Effector memory CD8-positive, alpha-beta T cell (primary cell): ENCODE measurements at regions not wholly inside any gene's neighbourhood (a gene's known extent, or its start where the extent isn't known, plus 50 kb on each side); places are given as distances from the start of the nearest gene placed in this dataset.
"Not testable (repeated sequence)": the region's sequence is repeated elsewhere in the genome, so short reads cannot be mapped to it uniquely, and the experiment has no call there.

Experiments used
- ATAC-seq: fragments of 150-1000 bp; cut with Tn5 transposase; replicated peaks from 2 replicates; pipeline ENCODE4 v1.10.0; 2021; ENCODE audit warnings: mild to moderate bottlenecking, moderate library complexity
- DNase-seq, 3 experiments: peaks; one replicate each; pipeline ENCODE4 v3.0.0; 2021
- H3K27ac Mint-ChIP-seq, 2 donors: one replicate each; pipeline ENCODE4 v1.8.0; 2022; ENCODE audit warnings: mild to moderate bottlenecking in 2 of 2, mixed read lengths in 2 of 2, moderate library complexity in 2 of 2
- H3K27me3 Mint-ChIP-seq, 2 donors: one replicate each; pipeline ENCODE4 v1.8.0; 2022; ENCODE audit warnings: mixed read lengths in 2 of 2
- H3K36me3 Mint-ChIP-seq: one replicate; pipeline ENCODE4 v1.8.0; 2022; ENCODE audit warnings: mild to moderate bottlenecking, moderate library complexity, mixed read lengths; ENCODE audit not compliant: insufficient read depth
- H3K4me1 Mint-ChIP-seq, 2 donors: one replicate each; pipeline ENCODE4 v1.8.0; 2022; ENCODE audit warnings: low read depth in 2 of 2, mixed read lengths in 2 of 2
- H3K4me3 Mint-ChIP-seq, 2 donors: one replicate each; pipeline ENCODE4 v1.8.0; 2022; ENCODE audit warnings: mild to moderate bottlenecking in 2 of 2, mixed read lengths in 2 of 2, moderate library complexity in 2 of 2
- H3K9me3 Mint-ChIP-seq, 2 donors: one replicate each; pipeline ENCODE4 v1.8.0; 2022; ENCODE audit warnings: mixed read lengths in 2 of 2

DNA sequence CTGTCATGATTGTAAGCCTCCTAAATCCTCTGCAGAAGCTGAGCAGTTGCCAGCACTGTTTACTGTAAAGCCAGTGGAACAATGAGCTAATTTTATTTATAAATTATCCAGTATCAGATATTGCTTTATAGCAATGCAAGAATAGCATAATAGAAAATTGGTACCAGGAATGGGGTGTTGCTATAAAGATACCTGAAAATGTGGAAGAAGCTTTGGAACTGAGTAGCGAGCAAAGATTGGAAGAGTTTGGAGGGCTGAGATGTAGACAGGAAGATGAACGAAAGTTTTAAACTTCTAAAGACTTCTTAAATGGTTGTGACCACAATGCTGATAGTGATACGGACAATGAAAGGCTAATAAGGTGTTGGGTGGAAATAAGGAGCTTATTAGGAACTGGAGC, 917.4 kb upstream of the POT1 start:
- H3K36me3 Mint-ChIP-seq, result no peaks in the 10 kb centered on the region
- no peak overlapping the region for H3K27ac Mint-ChIP-seq
- no peaks in the 10 kb centered on the region for H3K4me1 Mint-ChIP-seq
- ATAC-seq (no peak), DNase-seq (no peak)
- peaks cover 9 to 19% of the 10 kb centered on the region in 2 donors for H3K9me3 Mint-ChIP-seq
- no peaks in the 10 kb centered on the region for H3K27me3 Mint-ChIP-seq
- no peak overlapping the region for H3K4me3 Mint-ChIP-seq

DNA sequence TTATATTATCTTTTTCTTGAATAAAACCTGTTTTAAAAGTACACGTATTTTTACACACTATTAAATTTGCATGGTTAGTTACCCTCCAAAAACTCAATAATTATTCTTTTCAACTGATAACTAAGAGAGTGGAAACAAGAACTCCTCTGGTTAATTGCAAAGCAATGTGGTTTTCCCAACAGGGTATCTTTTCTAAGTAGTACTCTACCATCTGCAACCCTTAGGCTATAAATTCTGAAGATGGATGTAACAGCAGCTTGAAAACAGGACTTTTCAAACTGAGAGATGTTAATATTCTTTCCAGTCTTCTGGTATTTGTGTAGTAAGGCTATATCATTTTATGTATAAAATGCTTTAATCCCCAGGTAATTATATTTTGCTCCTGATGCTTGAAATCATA, 916.1 kb upstream of the POT1 start:
- no peak for DNase-seq
- no peak overlapping the region for H3K27ac Mint-ChIP-seq
- no peaks in the 10 kb centered on the region for H3K36me3 Mint-ChIP-seq
- peaks cover 9 to 25% of the 10 kb centered on the region in 2 donors for H3K9me3 Mint-ChIP-seq
- ATAC-seq, result no peak
- H3K4me1 Mint-ChIP-seq, result no peaks in the 10 kb centered on the region
- no peaks in the 10 kb centered on the region for H3K27me3 Mint-ChIP-seq
- H3K4me3 Mint-ChIP-seq, result no peak overlapping the region

DNA sequence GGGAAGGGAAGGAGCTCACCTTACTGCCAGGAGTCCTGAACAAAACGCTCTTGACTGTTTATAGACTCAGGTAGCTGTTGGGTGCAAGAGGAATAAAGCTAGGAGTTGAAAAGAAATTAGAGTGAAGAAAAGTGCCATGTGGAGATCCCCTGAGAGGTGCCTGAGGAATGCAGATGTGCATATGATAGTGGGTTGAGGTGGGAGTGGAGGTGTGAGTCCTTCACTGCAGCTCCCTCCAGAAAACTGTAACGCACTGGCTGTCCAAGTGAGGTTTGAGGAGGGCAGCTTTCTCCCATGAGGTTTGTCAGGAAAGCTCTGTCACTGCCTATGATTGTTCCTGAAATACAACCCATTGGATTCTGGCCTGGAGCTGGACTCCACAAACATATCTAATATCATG, 904.8 kb upstream of the POT1 start:
- DNase-seq, result no peak
- H3K36me3 Mint-ChIP-seq, result no peaks in the 10 kb centered on the region
- H3K27me3 Mint-ChIP-seq, result no peaks in the 10 kb centered on the region
- H3K27ac Mint-ChIP-seq, result no peak overlapping the region
- peaks cover 10 to 21% of the 10 kb centered on the region in 2 donors for H3K9me3 Mint-ChIP-seq
- H3K4me3 Mint-ChIP-seq, result no peak overlapping the region
- no peak for ATAC-seq
- H3K4me1 Mint-ChIP-seq, result no peaks in the 10 kb centered on the region

DNA sequence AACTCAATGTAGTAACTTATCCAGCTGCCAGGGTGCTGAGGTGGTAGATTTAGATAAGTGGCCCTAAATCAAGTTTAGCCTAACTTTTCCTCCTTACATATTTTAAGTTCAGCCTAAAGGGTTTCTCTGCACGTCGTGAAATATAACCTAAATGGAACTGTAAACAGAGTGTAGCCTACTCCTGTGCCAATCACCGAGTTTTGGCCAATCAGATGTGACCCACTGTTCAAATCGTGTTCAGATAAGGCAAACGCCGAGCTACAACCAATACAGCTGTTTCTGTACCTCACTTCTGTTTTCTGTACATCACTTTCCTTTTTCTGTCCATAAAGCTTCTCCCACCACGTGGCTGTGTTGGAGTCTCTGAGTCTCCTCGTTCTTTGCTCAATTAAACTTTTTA, 904.2 kb upstream of the POT1 start:
- H3K9me3 Mint-ChIP-seq, result peaks cover 10 to 27% of the 10 kb centered on the region in 2 donors
- ATAC-seq (no peak), DNase-seq (no peak)
- H3K4me1 Mint-ChIP-seq, result no peaks in the 10 kb centered on the region
- no peak overlapping the region for H3K4me3 Mint-ChIP-seq
- no peaks in the 10 kb centered on the region for H3K27me3 Mint-ChIP-seq
- H3K27ac Mint-ChIP-seq, result no peak overlapping the region
- H3K36me3 Mint-ChIP-seq, result no peaks in the 10 kb centered on the region

DNA sequence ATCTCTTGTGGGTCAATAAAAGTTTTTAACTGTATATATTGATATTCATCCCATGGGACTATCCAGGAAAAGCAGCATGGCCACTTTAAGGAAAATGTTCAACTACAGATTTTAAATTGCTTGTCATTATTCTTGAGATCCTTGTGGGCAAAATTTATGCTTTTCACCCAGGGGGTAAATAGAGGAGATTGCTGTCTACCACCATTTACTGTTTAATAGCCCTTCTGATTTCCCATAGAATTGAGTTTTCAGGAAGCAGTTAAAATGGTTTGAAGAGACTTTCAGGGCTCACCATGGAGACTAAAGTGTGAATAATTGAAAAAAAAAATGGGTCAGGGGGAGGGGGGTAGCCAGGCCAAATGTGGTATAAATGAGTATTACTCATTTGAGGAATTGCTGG, 901.1 kb upstream of the POT1 start:
- peaks cover 14 to 32% of the 10 kb centered on the region in 2 donors for H3K9me3 Mint-ChIP-seq
- H3K4me3 Mint-ChIP-seq, result no peak overlapping the region

DNA sequence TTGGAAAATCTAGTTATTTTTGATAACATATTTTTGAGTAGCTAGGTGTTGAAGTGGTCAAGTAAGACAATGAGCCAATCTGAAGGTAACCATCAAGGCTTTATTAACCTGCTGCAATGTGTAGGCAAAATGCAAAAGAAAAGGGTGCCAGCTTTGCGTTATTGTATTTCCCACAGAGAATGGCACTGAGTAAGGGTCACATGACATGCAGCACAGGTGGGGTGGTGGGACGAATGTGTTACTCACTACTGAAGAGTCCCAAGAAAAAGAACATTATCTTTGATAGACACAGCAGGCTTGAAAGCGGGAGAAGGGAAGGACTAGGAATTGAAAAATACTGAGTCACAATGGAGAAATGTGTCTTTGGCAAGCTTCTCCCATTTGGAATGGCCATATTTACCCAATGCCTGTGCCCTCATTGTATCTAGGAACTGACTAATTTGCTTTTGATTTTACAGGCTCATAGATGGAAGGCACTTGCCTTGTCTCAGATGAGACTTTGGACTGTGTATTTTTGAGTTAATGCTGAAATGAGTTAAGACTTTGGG, 898.6 kb upstream of the POT1 start:
- no peak for DNase-seq
- Mint-ChIP-seq H3K4me1 (no peaks in the 10 kb centered on the region), H3K36me3 (no peaks in the 10 kb centered on the region), H3K27ac (no peak overlapping the region), H3K27me3 (no peaks in the 10 kb centered on the region), H3K9me3 (peaks cover 10 to 23% of the 10 kb centered on the region in 2 donors), H3K4me3 (no peak overlapping the region)
- ATAC-seq, result no peak

More for the DNA sequence above, 901.1 kb upstream of the POT1 start:
- H3K27me3 Mint-ChIP-seq, result no peaks in the 10 kb centered on the region
- no peaks in the 10 kb centered on the region for H3K36me3 Mint-ChIP-seq
- no peak overlapping the region for H3K27ac Mint-ChIP-seq
- H3K4me1 Mint-ChIP-seq, result no peaks in the 10 kb centered on the region
- no peak for DNase-seq
- ATAC-seq, result no peak

DNA sequence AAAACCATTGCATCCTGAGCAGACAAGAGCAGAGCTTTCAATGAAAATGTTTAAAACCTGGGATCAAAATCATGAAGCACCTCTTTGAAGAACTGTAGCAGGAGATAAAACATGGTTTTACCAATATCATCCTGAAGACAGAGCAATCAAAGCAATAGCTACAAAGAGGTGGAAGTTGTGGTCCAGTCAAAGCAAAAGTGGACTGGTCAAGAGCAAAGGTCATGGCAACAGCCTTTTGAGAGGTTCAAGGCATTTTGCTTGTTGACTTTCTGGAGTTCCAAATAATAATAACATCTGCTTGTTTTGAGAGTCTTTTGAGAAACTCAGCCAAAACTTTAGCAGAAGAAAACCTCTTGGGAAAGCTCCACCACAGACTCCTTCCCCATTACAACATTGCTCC, 893.9 kb upstream of the POT1 start:
- Mint-ChIP-seq H3K4me1 (no peaks in the 10 kb centered on the region), H3K9me3 (peaks cover 4 to 13% of the 10 kb centered on the region in 2 donors), H3K4me3 (no peak overlapping the region), H3K36me3 (no peaks in the 10 kb centered on the region), H3K27ac (no peak overlapping the region), H3K27me3 (no peaks in the 10 kb centered on the region)
- ATAC-seq, result no peak
- no peak for DNase-seq

DNA sequence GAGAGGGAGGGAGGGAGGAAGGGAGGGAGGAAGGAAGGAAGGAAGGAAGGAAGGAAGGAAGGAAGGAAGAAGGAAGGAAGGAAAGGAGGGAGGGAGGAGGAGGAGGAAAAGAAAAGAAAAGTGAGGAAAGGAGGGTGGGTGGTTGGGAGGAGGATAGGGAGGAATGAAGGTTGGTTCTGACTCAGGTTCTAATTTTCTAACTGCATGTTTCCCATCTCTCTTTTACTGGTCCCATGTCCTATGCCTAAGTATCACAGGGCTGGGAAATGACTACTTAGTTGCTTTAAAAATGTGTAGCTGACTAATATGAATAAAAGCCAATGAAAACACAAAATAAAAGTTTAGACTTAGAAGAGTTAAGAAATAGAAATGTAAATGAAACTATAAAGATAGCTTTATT, 890.9 kb upstream of the POT1 start:
- Mint-ChIP-seq H3K27ac (no peak overlapping the region), H3K36me3 (no peaks in the 10 kb centered on the region), H3K4me3 (no peak overlapping the region), H3K27me3 (no peaks in the 10 kb centered on the region), H3K4me1 (no peaks in the 10 kb centered on the region), H3K9me3 (peaks cover 0 to 9% of the 10 kb centered on the region in 2 donors)
- no peak for DNase-seq
- no peak for ATAC-seq

DNA sequence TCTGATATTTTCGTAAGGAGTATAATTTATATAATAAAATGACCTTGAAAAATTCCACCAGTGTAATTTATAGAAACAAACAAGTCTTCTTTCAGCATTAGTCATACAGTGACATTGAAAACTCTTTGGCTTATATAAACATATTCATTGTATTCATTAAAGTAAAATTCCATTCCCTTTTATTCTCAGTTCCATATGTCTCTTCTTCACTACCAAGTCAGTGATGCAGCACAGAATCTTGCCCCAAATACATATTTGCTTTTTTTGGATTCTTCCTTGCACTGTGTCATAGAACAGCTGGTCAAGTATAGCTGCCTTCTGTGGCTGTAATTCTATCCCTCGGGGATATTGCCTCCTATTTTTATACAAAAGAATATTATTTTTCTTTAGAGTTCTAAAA, 884.5 kb upstream of the POT1 start:
- no peak overlapping the region for H3K27ac Mint-ChIP-seq
- ATAC-seq (no peak), DNase-seq (no peak)
- H3K4me3 Mint-ChIP-seq, result no peak overlapping the region
- no peaks in the 10 kb centered on the region for H3K27me3 Mint-ChIP-seq
- peaks cover 0 to 2% of the 10 kb centered on the region in 2 donors for H3K9me3 Mint-ChIP-seq
- H3K36me3 Mint-ChIP-seq, result no peaks in the 10 kb centered on the region
- no peaks in the 10 kb centered on the region for H3K4me1 Mint-ChIP-seq

DNA sequence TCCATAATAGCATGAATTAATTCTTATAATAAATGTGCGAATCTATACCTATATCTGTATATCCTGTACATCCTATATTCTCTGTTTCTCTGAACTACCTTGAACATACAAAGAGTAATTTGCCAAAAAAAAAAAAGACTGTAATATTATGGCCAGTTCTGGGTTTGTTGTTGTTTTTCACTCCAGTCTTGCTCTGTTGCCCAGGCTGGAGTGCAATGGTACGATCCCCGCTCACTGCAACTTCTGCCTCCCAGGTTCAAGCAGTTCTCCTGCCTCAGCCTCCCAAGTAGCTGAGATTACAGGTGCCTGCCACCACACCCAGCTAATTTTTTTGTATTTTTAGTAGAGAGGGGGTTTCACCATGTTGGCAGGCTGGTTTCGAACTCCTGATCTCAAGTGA, 876.9 kb upstream of the POT1 start:
- H3K4me1 Mint-ChIP-seq, H3K4me3 Mint-ChIP-seq, DNase-seq, H3K36me3 Mint-ChIP-seq, ATAC-seq, H3K27ac Mint-ChIP-seq, H3K27me3 Mint-ChIP-seq: not testable (repeated sequence)
- peaks cover 13 to 15% of the 10 kb centered on the region in 2 donors for H3K9me3 Mint-ChIP-seq

DNA sequence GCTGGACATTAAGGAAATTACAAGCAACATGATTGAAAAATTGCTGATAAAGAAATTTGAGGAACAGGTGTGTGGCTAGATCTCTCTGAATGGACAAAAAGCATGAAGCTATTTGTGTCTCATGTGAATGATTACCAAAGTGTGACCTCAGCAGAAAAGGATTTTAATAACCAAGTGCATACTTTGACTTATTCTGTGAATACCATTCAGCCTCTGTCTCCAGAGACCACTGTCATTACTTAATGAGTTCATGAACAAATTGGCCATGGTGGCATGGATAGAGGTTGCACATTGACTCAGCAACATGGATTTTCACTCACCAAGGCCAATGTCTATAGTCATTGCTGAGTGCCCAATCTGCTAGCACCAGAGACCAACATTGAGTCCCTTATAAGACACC, 874.6 kb upstream of the POT1 start:
- no peak overlapping the region for H3K4me3 Mint-ChIP-seq
- no peak overlapping the region for H3K27ac Mint-ChIP-seq
- no peaks in the 10 kb centered on the region for H3K27me3 Mint-ChIP-seq
- DNase-seq, result no peak
- H3K9me3 Mint-ChIP-seq, result peaks cover 18 to 23% of the 10 kb centered on the region in 2 donors
- ATAC-seq, result no peak
- no peaks in the 10 kb centered on the region for H3K36me3 Mint-ChIP-seq
- no peaks in the 10 kb centered on the region for H3K4me1 Mint-ChIP-seq

DNA sequence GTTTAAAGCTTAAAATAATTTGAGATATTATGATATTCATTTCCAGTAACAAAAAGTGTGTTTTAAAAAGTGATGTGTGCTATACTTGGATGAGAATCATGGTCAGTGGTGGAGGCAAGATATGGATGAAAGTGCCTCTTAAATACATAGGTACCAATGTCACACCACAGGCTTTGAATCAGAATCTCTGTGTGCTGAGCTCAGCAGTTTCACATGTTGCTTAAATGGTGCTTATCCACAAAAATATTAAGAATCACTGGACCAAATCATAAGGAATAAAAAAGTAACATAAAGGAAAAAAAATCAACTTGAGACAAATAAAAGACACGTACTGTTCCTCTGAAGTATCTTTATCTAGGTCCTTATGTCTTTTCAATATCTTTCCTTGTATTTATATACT, 850.5 kb upstream of the POT1 start:
- Mint-ChIP-seq H3K4me3 (no peak overlapping the region), H3K27me3 (no peaks in the 10 kb centered on the region), H3K27ac (no peak overlapping the region), H3K36me3 (no peaks in the 10 kb centered on the region), H3K9me3 (peaks cover 4 to 7% of the 10 kb centered on the region in 2 donors), H3K4me1 (no peaks in the 10 kb centered on the region)
- no peak for DNase-seq
- ATAC-seq, result no peak

DNA sequence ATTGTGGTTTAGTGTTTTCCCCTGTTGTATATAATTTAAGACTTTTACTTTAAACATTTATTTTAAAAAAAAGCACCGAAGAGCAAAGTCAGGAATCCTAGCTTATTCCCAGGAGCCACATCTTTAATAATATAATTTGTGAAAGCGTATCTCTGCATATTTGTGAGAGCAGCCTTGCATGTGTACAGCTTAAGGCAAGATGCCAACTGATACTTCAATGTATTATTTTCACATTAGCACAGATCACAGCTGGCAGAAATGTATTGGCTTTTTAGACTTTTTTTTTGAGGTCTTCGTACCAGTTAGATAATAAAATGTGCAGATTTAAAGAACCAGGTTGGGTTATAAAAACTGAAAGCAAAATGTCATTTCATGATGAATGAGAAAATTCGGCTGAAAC, 845.7 kb upstream of the POT1 start:
- Mint-ChIP-seq H3K27ac (no peak overlapping the region), H3K4me1 (no peaks in the 10 kb centered on the region), H3K36me3 (no peaks in the 10 kb centered on the region), H3K4me3 (no peak overlapping the region), H3K27me3 (no peaks in the 10 kb centered on the region), H3K9me3 (peaks cover 2 to 19% of the 10 kb centered on the region in 2 donors)
- no peak for DNase-seq
- ATAC-seq, result no peak

DNA sequence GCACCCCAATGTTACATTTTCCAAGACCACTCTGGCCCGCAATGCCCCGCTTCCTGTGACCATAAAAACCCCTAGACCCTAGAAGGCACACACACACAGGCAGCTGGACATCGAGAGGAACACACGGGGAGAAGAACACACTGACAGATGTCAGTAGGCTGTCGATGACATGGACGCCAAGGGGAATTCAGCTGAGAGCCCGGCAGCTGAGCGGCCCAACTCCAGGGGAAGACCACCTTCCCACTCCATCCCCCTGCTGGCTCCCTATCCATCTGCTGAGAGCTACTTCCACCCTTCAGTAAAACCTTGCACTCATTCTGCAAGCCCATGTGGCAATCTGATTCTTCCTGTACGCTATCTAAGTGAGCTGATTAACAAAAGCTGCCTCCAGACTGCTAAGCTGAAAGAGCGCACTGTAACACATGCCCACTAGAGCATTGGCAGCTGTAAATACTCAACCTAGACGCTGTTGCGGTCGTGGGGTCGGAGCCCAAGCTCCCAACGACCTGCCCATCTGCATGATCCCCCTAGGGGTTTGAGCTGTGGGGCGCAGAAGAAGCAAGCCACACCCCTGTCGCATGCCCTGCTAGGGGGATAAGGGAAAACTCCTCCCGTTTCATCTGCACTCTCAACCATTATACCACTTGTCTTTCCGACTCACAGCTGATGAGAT, 843.6 kb upstream of the POT1 start:
- H3K27ac Mint-ChIP-seq, result no peak overlapping the region
- no peak for DNase-seq
- no peaks in the 10 kb centered on the region for H3K4me1 Mint-ChIP-seq
- peaks cover 0 to 12% of the 10 kb centered on the region in 2 donors for H3K9me3 Mint-ChIP-seq
- no peak overlapping the region for H3K4me3 Mint-ChIP-seq
- H3K36me3 Mint-ChIP-seq, result no peaks in the 10 kb centered on the region
- no peaks in the 10 kb centered on the region for H3K27me3 Mint-ChIP-seq
- ATAC-seq, result no peak
